Gastroesophageal sphincter (tissue), 4 donors: ENCODE measurements at regions not wholly inside any gene's neighbourhood (a gene's known extent, or its start where the extent isn't known, plus 50 kb on each side); places are given as distances from the start of the nearest gene placed in this dataset.

Experiments used
- ATAC-seq: fragments of 150-250 bp; one replicate; pipeline ENCODE4 v1.9.1; 2016; ENCODE audit warnings: mild to moderate bottlenecking, moderate library complexity
- H3K27ac ChIP-seq, 4 donors: fragments of 200-600 bp; sonication (generic) in 3 of 4; 1 replicate in 3 of 4; 2 replicates in 1 of 4; pipeline ENCODE4 v1.5.1; 2016 to 2019
- H3K27me3 ChIP-seq: fragments of 200-600 bp; sonication (generic); one replicate; pipeline ENCODE4 v1.5.1; 2019
- H3K36me3 ChIP-seq, 2 donors: fragments of 200-600 bp; sonication (generic); one replicate each; pipeline ENCODE4 v1.5.1; 2019; ENCODE audit warnings: control low read depth in 1 of 2
- H3K4me1 ChIP-seq, 3 donors: fragments of 200-600 bp; sonication (generic); 1 replicate in 2 of 3; 2 replicates in 1 of 3; pipeline ENCODE4 v1.5.1; 2016 to 2019; ENCODE audit warnings: control low read depth in 2 of 3
- H3K4me3 ChIP-seq, 2 donors: fragments of 200-600 bp; sonication (generic); one replicate each; pipeline ENCODE4 v1.5.1; 2019; ENCODE audit warnings: mild to moderate bottlenecking in 1 of 2, moderate library complexity in 1 of 2
- H3K9me3 ChIP-seq, 3 donors: fragments of 200-600 bp; sonication (generic); one replicate each; pipeline ENCODE4 v1.5.1; 2017 to 2019; ENCODE audit warnings: control low read depth in 2 of 3
- CTCF ChIP-seq, 4 experiments: fragments of 200-600 bp in 2 of 4; fragments of 450-650 bp in 2 of 4; sonication (generic) in 1 of 4; IDR thresholded peaks; one replicate each; pipeline ENCODE4 v1.5.1; 2017 to 2019; ENCODE audit warnings: antibody characterized with exemption in 4 of 4, mild to moderate bottlenecking in 2 of 4, moderate library complexity in 2 of 4
- EP300 ChIP-seq: sonication (generic); formaldehyde crosslinking; IDR thresholded peaks from one replicate; pipeline ENCODE4 v1.6.1; 2017; ENCODE audit warnings: antibody characterized with exemption, mild to moderate bottlenecking
- POLR2A ChIP-seq, 2 donors: fragments of 450-650 bp; IDR thresholded peaks; one replicate each; pipeline ENCODE4 v1.6.1; 2017; ENCODE audit warnings: antibody characterized with exemption in 2 of 2, mild to moderate bottlenecking in 2 of 2, moderate library complexity in 1 of 2
- POLR2AphosphoS5 ChIP-seq: sonication (generic); formaldehyde crosslinking; IDR thresholded peaks from one replicate; pipeline ENCODE4 v1.6.1; 2017; ENCODE audit warnings: antibody characterized with exemption
- WGBS, 2 donors: methylation state at CpG; one replicate each; pipeline ENCODE4 v1.1.5; 2018; ENCODE audit warnings: low coverage in 1 of 2; 5-methylcytosine and 5-hydroxymethylcytosine counted together

DNA sequence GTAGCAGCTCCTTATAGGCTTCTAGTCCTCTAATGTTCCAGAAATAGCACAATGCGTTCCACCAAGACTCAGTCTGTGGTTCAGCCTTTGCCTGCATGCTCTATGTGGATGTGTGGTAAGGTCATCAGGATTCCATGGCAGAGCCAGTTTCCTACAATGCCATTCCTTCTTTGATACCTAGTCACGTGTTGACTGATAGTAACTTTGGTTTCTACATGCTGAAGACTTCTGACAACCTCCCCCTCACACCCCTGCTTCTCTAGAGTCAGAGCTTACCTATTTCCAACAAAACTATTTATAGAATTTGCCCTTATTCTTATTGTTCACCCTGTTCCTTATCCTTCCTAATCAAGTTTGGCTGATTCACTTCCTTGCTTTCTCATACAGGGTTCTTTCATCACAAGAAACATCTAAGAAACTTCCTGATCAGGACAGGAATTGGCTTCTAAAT is 81.1 kb downstream of the CT47B1 start:
- WGBS, 2 donors: 50 to 63% methylated on average over 2 of the region's 2 CpGs
- H3K36me3 ChIP-seq: no peaks in the 10 kb centered on the region
- peaks cover 0 to 14% (median 0%) of the 10 kb centered on the region in 3 donors for H3K4me1 ChIP-seq
- H3K9me3 ChIP-seq: no peaks in the 10 kb centered on the region
- H3K4me3 ChIP-seq: no peak overlapping the region
- H3K27ac ChIP-seq: no peak overlapping the region
- no peaks in the 10 kb centered on the region for H3K27me3 ChIP-seq
- peak; percentile 46 for ATAC-seq
- TF ChIP-seq POLR2A (IDR thresholded peaks at IDR 0.05) (no peak), EP300 (no peak), POLR2AphosphoS5 (no peak), CTCF (IDR thresholded peaks at IDR 0.05) (no peak)

DNA sequence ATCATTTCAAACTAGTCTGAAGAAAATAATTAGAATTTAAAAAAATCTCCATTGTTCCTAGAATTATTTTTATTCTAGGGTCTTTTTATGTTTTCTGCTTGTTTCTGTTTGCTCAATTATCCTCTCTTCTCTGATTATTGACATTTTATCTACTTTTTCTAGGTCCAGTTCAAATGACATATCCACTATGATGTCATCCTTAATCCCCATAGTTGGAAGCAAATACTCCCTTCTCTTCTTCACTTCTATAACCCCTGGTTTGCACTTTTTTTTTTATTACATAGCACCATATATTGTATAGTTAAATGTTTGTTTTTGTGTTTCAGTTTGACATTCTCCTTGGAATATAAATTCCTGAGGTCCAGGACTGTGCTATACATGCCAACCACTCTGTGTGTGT is 82.6 kb downstream of the CT47B1 start:
- Histone ChIP-seq H3K27me3 (no peaks in the 10 kb centered on the region), H3K9me3 (no peaks in the 10 kb centered on the region), H3K36me3 (no peaks in the 10 kb centered on the region), H3K4me3 (no peak overlapping the region), H3K27ac (no peak overlapping the region), H3K4me1 (peaks cover 0 to 14% (median 0%) of the 10 kb centered on the region in 3 donors)
- no peak for ATAC-seq
- no peak for TF ChIP-seq CTCF (IDR thresholded peaks at IDR 0.05)
- no peak for TF ChIP-seq POLR2AphosphoS5
- no peak for TF ChIP-seq POLR2A (IDR thresholded peaks at IDR 0.05)
- no peak for TF ChIP-seq EP300

- TF ChIP-seq EP300 (no peak), POLR2AphosphoS5 (peak; percentile 40)
- no CpG with 5 or more reads among the region's 2 CpGs for WGBS, 2 donors
- Histone ChIP-seq H3K27me3 (no peaks in the 10 kb centered on the region), H3K9me3 (no peaks in the 10 kb centered on the region), H3K27ac (no peak overlapping the region), H3K4me1 (peaks cover 0 to 14% (median 0%) of the 10 kb centered on the region in 3 donors), H3K36me3 (no peaks in the 10 kb centered on the region), H3K4me3 (no peak overlapping the region)
- peak; percentile 38 for ATAC-seq
These were observed 84.5 kb downstream of the CT47B1 start for GRCh38 chrX:120791013-120791643.

- WGBS, 2 donors: 42 to 51% methylated on average over 3 to 4 of the region's 4 CpGs
- Histone ChIP-seq H3K4me3 (no peak overlapping the region), H3K27me3 (no peaks in the 10 kb centered on the region), H3K36me3 (no peaks in the 10 kb centered on the region), H3K27ac (no peak overlapping the region), H3K4me1 (peaks cover 0 to 14% (median 0%) of the 10 kb centered on the region in 3 donors), H3K9me3 (no peaks in the 10 kb centered on the region)
- ATAC-seq: no peak
- TF ChIP-seq POLR2AphosphoS5: no peak
- no peak for TF ChIP-seq EP300
These were observed 85.1 kb downstream of the CT47B1 start for GRCh38 chrX:120790552-120790951.

DNA sequence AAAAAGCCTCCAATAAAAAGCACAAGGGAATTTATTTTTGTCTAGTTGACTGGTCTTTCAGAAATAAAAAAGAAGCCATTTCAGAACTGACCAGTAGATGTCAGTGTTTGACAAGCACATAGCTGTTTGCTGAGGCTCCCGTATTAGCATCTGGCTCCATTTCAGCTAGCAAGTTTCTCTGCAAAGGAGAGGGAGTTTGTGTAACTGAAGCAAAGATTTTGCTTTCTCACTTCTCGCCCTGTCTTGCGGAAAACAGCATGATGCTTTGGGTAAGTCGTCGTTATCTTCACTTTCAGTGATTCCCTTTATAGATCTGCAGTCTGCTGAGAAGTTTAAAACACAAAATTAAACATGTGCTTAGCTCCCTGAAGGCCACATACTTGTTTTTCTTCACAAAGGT is 85.5 kb downstream of the CT47B1 start:
- H3K9me3 ChIP-seq: no peaks in the 10 kb centered on the region
- peak; percentile 47 for ATAC-seq
- WGBS, 2 donors: 0% methylated on average over 3 to 5 of the region's 5 CpGs
- H3K27me3 ChIP-seq: no peaks in the 10 kb centered on the region
- H3K4me3 ChIP-seq: no peak overlapping the region
- TF ChIP-seq POLR2A (IDR thresholded peaks at IDR 0.05): no peak
- TF ChIP-seq POLR2AphosphoS5: peak; percentile 13
- peak; percentile 43 to 84 (median 57) for TF ChIP-seq CTCF (IDR thresholded peaks at IDR 0.05)
- TF ChIP-seq EP300: no peak
- H3K4me1 ChIP-seq: peaks cover 0 to 14% (median 0%) of the 10 kb centered on the region in 3 donors
- H3K36me3 ChIP-seq: no peaks in the 10 kb centered on the region
- H3K27ac ChIP-seq: no peak overlapping the region

DNA sequence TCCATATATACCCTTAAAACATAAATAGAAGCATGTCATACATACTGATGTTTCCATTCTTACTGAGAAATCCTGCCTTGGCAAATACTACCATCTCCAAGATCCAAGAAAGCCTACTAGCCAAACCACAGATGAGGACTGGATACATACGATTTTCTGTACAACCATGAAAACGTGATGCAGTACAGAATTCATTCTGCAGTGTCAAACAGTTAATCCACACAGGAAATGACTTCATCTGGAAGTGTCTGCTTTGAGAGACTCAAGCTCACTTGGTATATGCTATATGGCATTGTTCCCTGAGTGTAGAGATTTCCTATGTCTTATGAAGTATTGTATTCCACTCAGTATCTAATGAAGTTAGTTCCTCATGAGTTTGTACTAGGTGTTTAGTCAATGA is 94.3 kb downstream of the CT47B1 start:
- ATAC-seq: no peak
- Histone ChIP-seq H3K36me3 (no peaks in the 10 kb centered on the region), H3K4me1 (no peaks in the 10 kb centered on the region), H3K9me3 (no peaks in the 10 kb centered on the region), H3K4me3 (no peak overlapping the region), H3K27ac (no peak overlapping the region), H3K27me3 (no peaks in the 10 kb centered on the region)
- TF ChIP-seq EP300: no peak
- no peak for TF ChIP-seq CTCF (IDR thresholded peaks at IDR 0.05)
- TF ChIP-seq POLR2AphosphoS5: no peak
- no peak for TF ChIP-seq POLR2A (IDR thresholded peaks at IDR 0.05)
- 0 to 16% methylated on average over 1 to 2 of the region's 2 CpGs for WGBS, 2 donors
